Keratinocyte (primary cell): ENCODE measurements at regions not wholly inside any gene's neighbourhood (a gene's known extent, or its start where the extent isn't known, plus 50 kb on each side); places are given as distances from the start of the nearest gene placed in this dataset.

Experiments
- CTCF ChIP-seq, 3 experiments: IDR thresholded peaks in 1 of 3; conservative IDR thresholded peaks in 1 of 3; optimal IDR thresholded peaks in 1 of 3; 2 replicates in 2 of 3; 3 replicates in 1 of 3; pipeline versions ENCODE3 to v1.5.1; 2011; ENCODE audit warnings: low read length in 3 of 3, mild to moderate bottlenecking in 3 of 3, moderate library complexity in 2 of 3, control low read depth in 1 of 3, inconsistent platforms in 1 of 3; ENCODE audit not compliant: insufficient read depth in 2 of 3; ENCODE audit errors: extremely low read depth in 1 of 3
- EZH2 ChIP-seq: IDR thresholded peaks from one replicate; pipeline ENCODE4 v1.6.1; 2012; ENCODE audit warnings: inconsistent platforms, mild to moderate bottlenecking, low read length, moderate library complexity

DNA sequence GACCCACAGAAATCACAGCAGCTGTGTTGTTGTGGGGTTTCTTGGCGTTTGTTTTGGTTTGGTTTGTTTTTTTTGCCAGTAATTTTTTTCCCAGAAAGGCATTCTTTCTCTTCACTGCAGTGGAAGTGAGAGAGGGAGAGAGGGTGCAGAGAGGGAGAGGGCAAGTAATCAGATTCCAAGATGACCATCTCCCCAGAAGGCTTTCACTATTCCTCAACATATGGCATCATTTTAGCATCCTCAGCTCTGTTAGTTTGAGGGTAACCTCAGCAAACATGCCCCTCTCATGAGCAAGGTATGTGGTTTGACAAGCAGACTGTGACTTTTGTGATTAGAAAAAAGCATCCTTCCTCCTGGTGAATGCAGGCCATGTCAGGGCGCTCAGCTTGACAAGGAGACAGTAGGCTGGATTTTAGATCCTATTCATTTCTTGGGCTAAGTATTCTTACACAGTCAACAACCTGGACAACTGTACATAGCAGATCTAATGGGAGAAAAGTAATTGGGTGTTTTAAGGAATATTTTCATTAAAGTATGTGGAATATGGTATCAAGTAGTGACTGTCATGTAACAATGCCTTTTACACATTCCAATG is 86.3 kb upstream of the PIK3CG start:
- TF ChIP-seq CTCF (optimal IDR thresholded peaks at IDR 0.05 in 1 of 3, IDR thresholded peaks at IDR 0.05 in 1 of 3, conservative IDR thresholded peaks at IDR 0.05 in 1 of 3; ENCODE audit: extremely low read depth in 1 of 3, insufficient read depth in 2 of 3, low read length in 3 of 3) (no peak), EZH2 (no peak)
